Glutamatergic neuron (in vitro differentiated cells): ENCODE measurements at regions not wholly inside any gene's neighbourhood (a gene's known extent, or its start where the extent isn't known, plus 50 kb on each side); places are given as distances from the start of the nearest gene placed in this dataset.

Source experiments
- DNase-seq: peaks from one replicate; pipeline ENCODE4 v3.0.0; 2022
- H3K27ac Mint-ChIP-seq: one replicate; pipeline ENCODE4 v1.8.0; 2020; ENCODE audit warnings: mild to moderate bottlenecking, mixed read lengths, inconsistent platforms; ENCODE audit not compliant: unreplicated experiment
- H3K27me3 Mint-ChIP-seq: one replicate; pipeline ENCODE4 v1.8.0; 2020; ENCODE audit warnings: mild to moderate bottlenecking, moderate library complexity, mixed read lengths, inconsistent platforms; ENCODE audit not compliant: unreplicated experiment
- H3K36me3 Mint-ChIP-seq: one replicate; pipeline ENCODE4 v1.8.0; 2020; ENCODE audit warnings: mild to moderate bottlenecking, mixed read lengths, inconsistent platforms; ENCODE audit not compliant: unreplicated experiment
- H3K4me1 Mint-ChIP-seq: one replicate; pipeline ENCODE4 v1.8.0; 2020; ENCODE audit warnings: mild to moderate bottlenecking, low read depth, mixed read lengths, inconsistent platforms; ENCODE audit not compliant: unreplicated experiment
- H3K4me3 Mint-ChIP-seq: one replicate; pipeline ENCODE4 v1.8.0; 2020; ENCODE audit warnings: mild to moderate bottlenecking, mixed read lengths, inconsistent platforms; ENCODE audit not compliant: unreplicated experiment
- H3K9me3 Mint-ChIP-seq: one replicate; pipeline ENCODE4 v1.8.0; 2020; ENCODE audit warnings: mild to moderate bottlenecking, moderate library complexity, mixed read lengths, inconsistent platforms; ENCODE audit not compliant: unreplicated experiment
- CTCF ChIP-seq: fragments of 200-600 bp; sonication (generic); IDR thresholded peaks from one replicate; pipeline ENCODE4 v1.5.0; 2021; ENCODE audit not compliant: partially characterized antibody, unreplicated experiment

DNA sequence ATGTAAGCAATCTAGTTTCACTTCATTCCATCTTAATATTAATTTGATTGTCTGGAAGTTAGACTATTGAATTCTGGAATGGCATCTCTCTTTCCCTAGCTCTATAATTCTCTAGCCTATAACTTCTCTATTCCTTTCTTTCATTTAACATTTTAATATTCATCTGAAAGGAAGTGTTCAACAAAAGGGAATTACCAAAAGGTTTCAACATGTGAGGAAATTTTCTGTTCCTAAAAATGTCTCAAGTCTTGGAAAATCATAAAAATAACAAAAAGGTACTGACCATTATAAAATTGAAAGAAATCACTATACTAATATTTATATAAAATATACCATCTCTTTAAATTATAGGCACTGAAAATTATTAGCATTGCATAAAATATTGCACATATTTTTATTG is 228.7 kb downstream of the TXNL1 start:
- Mint-ChIP-seq H3K4me3 (no peak overlapping the region), H3K27ac (no peak overlapping the region), H3K27me3 (no peaks in the 10 kb centered on the region), H3K9me3 (no peaks in the 10 kb centered on the region), H3K4me1 (no peaks in the 10 kb centered on the region), H3K36me3 (no peaks in the 10 kb centered on the region)
- TF ChIP-seq CTCF = no peak
- no peak for DNase-seq

DNA sequence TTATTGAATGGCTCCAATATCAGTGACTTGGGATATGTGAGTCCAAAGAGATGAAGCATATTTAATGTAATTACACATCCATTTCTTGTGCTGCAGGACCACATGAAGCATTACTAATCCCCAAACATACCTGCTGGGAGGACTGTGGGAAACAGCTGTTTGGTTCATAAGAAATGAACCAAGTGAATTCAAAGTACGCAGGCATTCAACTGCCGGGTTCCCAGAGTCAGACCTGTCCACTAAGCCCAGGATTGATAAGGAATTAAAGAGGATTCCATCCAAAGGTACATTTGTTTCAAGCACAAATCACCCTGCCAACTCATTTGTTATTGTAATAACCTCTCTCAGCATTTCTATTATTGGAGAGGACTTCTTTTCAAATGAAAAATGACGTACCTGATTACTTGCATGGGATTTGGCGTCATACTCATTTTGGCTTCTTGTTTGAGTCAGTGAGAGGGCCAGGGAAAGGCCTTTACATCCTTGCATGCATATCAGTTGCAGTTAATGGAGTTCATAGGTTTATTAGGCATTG is 230.7 kb downstream of the TXNL1 start:
- Mint-ChIP-seq H3K4me1 (no peaks in the 10 kb centered on the region), H3K4me3 (no peak overlapping the region), H3K27ac (no peak overlapping the region), H3K9me3 (no peaks in the 10 kb centered on the region), H3K27me3 (no peaks in the 10 kb centered on the region), H3K36me3 (no peaks in the 10 kb centered on the region)
- DNase-seq = no peak
- no peak for TF ChIP-seq CTCF

- TF ChIP-seq CTCF = no peak
These were observed 235.4 kb downstream of the TXNL1 start for GRCh38 chr18:56402872-56403516.

GRCh38 chr18:56393870-56394269 is 244.5 kb downstream of the TXNL1 start:
- no peak for DNase-seq
- Mint-ChIP-seq H3K4me1 (peaks cover 7% of the 10 kb centered on the region), H3K9me3 (no peaks in the 10 kb centered on the region), H3K27me3 (no peaks in the 10 kb centered on the region), H3K36me3 (no peaks in the 10 kb centered on the region), H3K27ac (no peak overlapping the region), H3K4me3 (no peak overlapping the region)
- TF ChIP-seq CTCF = no peak

More at GRCh38 chr18:56402872-56403516, 235.4 kb downstream of the TXNL1 start:
- no peaks in the 10 kb centered on the region for H3K4me1 Mint-ChIP-seq
- no peak overlapping the region for H3K27ac Mint-ChIP-seq
- DNase-seq = no peak
- no peaks in the 10 kb centered on the region for H3K36me3 Mint-ChIP-seq
- H3K27me3 Mint-ChIP-seq = no peaks in the 10 kb centered on the region
- no peak overlapping the region for H3K4me3 Mint-ChIP-seq
- no peaks in the 10 kb centered on the region for H3K9me3 Mint-ChIP-seq

DNA sequence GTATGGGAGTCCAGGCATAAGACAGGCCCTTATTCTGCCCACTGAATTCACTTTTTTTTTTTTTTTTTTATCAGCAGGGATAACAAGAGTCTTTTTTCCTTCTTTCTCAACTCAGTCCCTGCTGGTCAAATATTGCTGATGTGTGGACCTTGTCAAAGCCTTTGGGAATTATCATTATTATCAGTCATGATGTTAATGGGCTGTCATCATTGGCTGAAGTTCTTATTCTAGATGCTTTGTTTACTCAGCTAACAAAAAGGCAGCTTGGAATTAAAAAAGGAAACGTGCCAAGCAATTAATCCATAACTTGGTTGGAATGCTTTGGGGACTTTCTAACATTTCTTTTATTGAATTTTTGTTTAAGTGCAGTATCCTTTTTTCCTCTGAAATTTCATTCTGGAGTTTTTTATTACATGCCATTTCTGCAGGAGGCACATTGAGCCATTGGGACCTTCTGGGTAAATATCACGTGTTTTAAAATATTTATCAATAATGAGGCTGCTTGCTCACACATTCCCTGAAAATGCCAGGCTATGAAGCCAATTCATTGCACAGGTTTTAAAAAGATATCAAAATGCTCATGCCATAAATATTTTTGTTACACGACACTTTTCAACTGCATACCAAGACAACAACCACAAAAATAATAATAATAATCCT is 246.3 kb downstream of the TXNL1 start:
- H3K36me3 Mint-ChIP-seq = no peaks in the 10 kb centered on the region
- no peak overlapping the region for H3K4me3 Mint-ChIP-seq
- H3K27me3 Mint-ChIP-seq = no peaks in the 10 kb centered on the region
- H3K9me3 Mint-ChIP-seq = no peaks in the 10 kb centered on the region
- peaks cover 7% of the 10 kb centered on the region for H3K4me1 Mint-ChIP-seq
- no peak for TF ChIP-seq CTCF
- no peak overlapping the region for H3K27ac Mint-ChIP-seq
- no peak for DNase-seq
